GM19328 (cell line): ENCODE measurements at regions not wholly inside any gene's neighbourhood (a gene's known extent, or its start where the extent isn't known, plus 50 kb on each side); places are given as distances from the start of the nearest gene placed in this dataset.
A peak's percentile ranks its signal among the peaks of the same experiment; 100 is the strongest.
"Not testable (repeated sequence)": the region's sequence is repeated elsewhere in the genome, so short reads cannot be mapped to it uniquely, and the experiment has no call there.

Experiments used
- ATAC-seq: cut with Tn5 transposase; IDR thresholded peaks from one replicate; pipeline ENCODE4 v1.9.1; 2021; ENCODE audit warnings: mild to moderate bottlenecking, moderate library complexity; ENCODE audit not compliant: unreplicated experiment

GRCh38 chr2:12554224-12555011, 162.3 kb upstream of the TRIB2 start:
- ATAC-seq: no peak

- ATAC-seq: no peak
These were observed 161.6 kb upstream of the TRIB2 start for GRCh38 chr2:12555012-12555645.

GRCh38 chr2:12556762-12557161, 160.0 kb upstream of the TRIB2 start:
- ATAC-seq: no peak

GRCh38 chr2:12557688-12558087, 159.0 kb upstream of the TRIB2 start:
- no peak for ATAC-seq

- no peak for ATAC-seq
These were observed 158.2 kb upstream of the TRIB2 start for GRCh38 chr2:12558519-12558918.

- no peak for ATAC-seq
These were observed 156.1 kb upstream of the TRIB2 start for GRCh38 chr2:12560618-12561017.

- no peak for ATAC-seq
These were observed 149.3 kb upstream of the TRIB2 start for GRCh38 chr2:12567411-12567810.

GRCh38 chr2:12569510-12569909, 147.2 kb upstream of the TRIB2 start:
- not testable (repeated sequence) for ATAC-seq

GRCh38 chr2:12569929-12570328, 146.8 kb upstream of the TRIB2 start:
- not testable (repeated sequence) for ATAC-seq

- ATAC-seq: no peak
These were observed 139.6 kb upstream of the TRIB2 start for GRCh38 chr2:12577091-12577490.

GRCh38 chr2:12577567-12578253, 139.0 kb upstream of the TRIB2 start:
- ATAC-seq: no peak

- no peak for ATAC-seq
These were observed 137.7 kb upstream of the TRIB2 start for GRCh38 chr2:12579018-12579417.

- ATAC-seq: no peak
These were observed 132.4 kb upstream of the TRIB2 start for GRCh38 chr2:12584338-12584737.

- no peak for ATAC-seq
These were observed 131.0 kb upstream of the TRIB2 start for GRCh38 chr2:12585784-12586183.

GRCh38 chr2:12587228-12587627, 129.5 kb upstream of the TRIB2 start:
- no peak for ATAC-seq

- ATAC-seq: peak; percentile 87
These were observed 128.8 kb upstream of the TRIB2 start for GRCh38 chr2:12587729-12588522.

GRCh38 chr2:12588986-12589385, 127.8 kb upstream of the TRIB2 start:
- no peak for ATAC-seq

GRCh38 chr2:12589802-12590320, 126.9 kb upstream of the TRIB2 start:
- no peak for ATAC-seq

GRCh38 chr2:12592296-12592695, 124.4 kb upstream of the TRIB2 start:
- ATAC-seq: no peak

- ATAC-seq: no peak
These were observed 122.1 kb upstream of the TRIB2 start for GRCh38 chr2:12594590-12594989.

GRCh38 chr2:12596771-12597170, 120.0 kb upstream of the TRIB2 start:
- no peak for ATAC-seq
